Activated CD4-positive, alpha-beta T cell treated with anti-CD3 and anti-CD28 coated beads for 48 hours (primary cell): ENCODE measurements at regions not wholly inside any gene's neighbourhood (a gene's known extent, or its start where the extent isn't known, plus 50 kb on each side); places are given as distances from the start of the nearest gene placed in this dataset.

Experiments
- DNase-seq: peaks from one replicate; pipeline ENCODE4 v3.0.0-alpha.2; 2020

DNA sequence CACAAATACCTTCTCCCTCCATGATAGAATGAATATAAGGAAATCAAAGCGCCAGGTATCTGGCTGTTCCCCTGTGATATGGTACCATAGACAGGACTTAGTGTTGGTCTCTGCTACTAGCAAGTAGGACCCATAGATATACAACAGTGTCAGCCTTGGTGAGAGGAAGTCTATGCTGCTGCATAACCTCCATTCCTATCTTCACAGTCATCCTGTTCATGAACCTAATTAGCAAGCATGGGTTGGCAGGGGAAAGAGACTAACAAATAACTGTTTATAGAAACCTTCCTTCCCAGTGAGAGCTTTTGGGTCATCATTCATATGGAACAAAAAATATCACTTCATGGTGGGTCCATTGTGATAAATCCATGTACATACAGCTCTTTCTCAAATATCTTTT is 188.9 kb upstream of the FAM98A start:
- no peak for DNase-seq

GRCh38 chr2:33786881-33787280 is 187.8 kb upstream of the FAM98A start:
- no peak for DNase-seq

- no peak for DNase-seq
These were observed 186.4 kb upstream of the FAM98A start for GRCh38 chr2:33785201-33786106.

GRCh38 chr2:33784488-33784887 is 185.4 kb upstream of the FAM98A start:
- no peak for DNase-seq

DNA sequence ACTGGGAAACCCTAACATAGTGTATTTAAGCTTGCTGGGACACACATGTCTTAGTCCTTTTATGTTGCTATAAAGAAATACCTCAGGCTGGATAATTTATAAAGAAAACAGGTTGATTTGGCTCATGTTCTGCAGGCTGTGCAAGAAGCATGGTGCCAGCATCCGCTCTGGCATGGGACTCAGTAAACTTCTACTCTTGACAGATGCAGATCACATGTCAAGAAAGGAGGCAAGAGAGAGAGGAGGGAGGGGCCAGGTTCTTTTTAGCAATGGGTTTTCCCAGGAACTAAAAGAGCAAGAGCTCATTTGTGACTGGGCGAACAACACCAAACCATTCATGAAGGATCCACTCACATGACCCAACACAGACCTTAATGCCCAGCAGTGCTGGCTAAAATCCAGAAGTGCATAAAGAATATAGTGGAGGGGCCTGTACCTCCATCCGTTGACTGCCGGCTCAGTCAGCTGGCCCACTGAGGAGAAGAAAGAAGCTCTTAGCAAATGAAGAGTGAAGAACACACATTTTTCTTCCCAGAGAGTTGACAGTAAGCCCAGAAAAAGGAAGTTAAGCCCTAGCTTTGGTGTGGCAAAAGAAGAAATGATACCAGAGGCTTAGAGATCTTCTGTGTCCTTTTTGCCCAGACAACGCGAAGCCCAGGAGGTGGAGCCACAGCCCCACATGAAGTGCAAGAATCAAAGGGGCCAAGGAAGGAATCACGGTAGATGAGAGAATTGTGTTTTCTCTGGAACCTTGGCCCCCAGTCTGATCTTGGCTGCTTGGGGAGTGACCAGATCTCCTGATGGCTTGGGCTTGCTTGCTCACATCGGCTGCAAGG is 183.5 kb upstream of the FAM98A start:
- DNase-seq, result no peak

GRCh38 chr2:33777786-33778185 is 178.7 kb upstream of the FAM98A start:
- no peak for DNase-seq

GRCh38 chr2:33775306-33775705 is 176.2 kb upstream of the FAM98A start:
- no peak for DNase-seq

- DNase-seq, result no peak
These were observed 170.9 kb upstream of the FAM98A start for GRCh38 chr2:33770023-33770422.

DNA sequence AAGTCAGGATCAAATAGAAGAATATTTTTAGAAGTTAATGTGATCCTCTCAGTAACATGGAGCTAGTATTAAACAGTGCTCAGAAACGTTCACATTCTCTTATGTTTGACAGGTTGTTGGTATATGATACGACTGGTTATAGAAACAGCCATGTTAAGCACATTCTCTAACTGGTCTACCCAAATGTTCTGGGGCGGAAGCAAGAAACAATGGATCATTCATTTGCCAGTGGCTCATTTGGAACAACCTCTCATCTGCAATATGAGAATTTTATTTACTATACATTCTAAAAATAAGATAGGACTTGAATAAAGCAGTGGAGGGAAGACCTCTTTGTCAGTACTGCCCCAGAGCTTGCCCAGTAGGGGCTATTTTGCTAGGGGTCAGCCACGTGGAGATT is 167.1 kb upstream of the FAM98A start:
- no peak for DNase-seq

DNA sequence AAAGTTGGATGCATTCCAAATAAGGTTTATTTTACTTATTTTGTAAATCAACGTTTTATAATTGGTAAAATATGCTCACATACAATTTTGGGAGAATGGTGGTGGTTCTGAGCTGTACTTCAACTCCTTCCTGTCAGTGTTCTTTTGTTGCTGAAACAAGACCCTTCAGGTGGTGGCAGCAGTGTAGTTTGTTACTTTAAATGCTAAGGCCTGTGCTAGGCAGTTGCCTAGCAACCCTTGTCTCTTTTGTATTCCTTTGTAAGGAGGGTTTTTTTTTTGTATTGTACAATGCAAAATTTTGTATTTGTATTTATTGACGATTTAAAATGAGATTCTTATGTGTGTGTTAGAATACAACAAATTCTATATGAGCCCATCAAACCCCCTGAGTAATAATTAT is 166.0 kb upstream of the FAM98A start:
- DNase-seq, result no peak

DNA sequence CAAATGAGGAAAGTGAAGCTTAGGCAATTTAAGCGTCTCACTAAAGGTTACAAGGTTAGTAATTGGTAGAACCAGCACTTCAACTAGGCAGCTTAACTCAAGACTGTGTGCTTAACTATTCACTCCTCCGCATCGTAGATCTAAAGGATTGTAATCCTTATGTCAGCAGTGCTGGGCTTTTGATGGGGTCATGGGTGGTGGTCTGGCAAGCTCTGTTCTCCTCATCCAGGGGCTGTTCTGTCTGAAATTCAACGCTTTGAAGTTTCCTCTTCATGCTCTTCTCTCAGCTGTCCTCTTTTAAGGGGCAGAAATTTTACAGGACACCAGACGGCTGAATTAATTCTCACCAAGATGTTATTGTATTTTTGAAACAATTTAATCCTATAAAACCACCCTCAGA is 165.5 kb upstream of the FAM98A start:
- no peak for DNase-seq

DNA sequence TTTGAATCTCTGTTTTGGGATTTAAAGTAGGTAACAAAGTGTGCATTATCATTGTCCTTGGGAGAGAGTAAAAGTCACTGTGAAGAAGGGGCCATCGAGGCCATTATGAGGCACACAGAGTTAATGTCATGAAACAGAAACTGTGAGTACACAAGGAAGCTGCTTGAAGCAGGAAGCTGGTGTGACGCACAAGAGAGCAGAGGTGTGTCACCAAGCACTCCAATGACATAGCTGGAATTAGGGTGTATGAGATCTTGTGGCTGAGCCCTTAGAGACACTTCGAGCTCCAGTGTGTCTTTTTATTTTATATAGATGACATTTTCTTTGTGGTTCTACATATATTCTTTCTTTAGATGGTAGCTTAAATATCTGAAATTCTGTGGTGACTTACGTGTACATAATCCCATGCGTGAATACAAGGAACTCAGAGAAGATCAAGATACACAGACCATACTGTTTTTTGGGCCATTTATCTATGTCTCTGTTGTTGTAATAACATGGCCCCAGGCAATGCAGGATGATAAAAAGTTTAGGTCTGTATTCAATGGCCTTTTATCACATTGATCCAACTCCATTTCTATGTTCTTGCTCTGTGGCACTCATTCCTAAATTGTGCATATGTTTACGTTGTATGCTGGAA is 164.7 kb upstream of the FAM98A start:
- no peak for DNase-seq

DNA sequence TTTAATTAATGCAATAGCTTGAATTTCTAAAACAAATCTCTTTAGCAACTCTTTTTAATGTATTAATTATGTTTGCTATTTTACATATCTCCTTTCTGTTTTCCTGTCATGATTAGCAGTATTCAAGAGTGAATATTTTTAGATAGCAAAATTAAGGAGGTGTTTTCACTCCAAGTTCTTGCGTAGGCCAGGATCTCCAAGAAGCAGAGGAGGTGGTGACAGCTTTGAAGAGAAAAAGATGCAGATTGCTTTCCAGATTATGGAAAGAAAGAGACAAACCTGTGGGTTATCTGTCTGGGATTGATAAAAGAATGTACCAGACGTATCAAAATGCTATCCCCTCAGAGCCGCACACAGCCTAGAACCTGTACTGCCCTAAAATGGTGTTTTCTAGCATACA is 163.5 kb upstream of the FAM98A start:
- no peak for DNase-seq

GRCh38 chr2:33746208-33746800 is 147.2 kb upstream of the FAM98A start:
- DNase-seq, result no peak

- DNase-seq, result no peak
These were observed 136.0 kb upstream of the FAM98A start for GRCh38 chr2:33735096-33735495.

DNA sequence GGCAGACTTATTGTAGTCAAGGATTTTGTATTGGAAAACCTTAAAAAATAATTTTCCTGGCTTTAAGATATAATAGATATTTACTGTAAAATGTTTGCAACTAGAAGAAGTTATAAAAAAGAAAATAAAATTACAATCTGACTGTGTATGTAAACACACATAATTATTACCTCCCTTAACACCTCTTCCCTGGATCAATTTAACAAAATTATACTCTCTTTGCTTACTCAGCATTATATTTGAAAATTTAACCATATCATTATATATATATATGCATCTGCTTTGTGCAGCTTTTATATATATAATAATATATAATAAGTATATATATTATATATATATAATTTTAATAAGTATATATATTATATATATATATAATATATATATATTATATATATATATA is 131.7 kb upstream of the FAM98A start:
- no peak for DNase-seq

DNA sequence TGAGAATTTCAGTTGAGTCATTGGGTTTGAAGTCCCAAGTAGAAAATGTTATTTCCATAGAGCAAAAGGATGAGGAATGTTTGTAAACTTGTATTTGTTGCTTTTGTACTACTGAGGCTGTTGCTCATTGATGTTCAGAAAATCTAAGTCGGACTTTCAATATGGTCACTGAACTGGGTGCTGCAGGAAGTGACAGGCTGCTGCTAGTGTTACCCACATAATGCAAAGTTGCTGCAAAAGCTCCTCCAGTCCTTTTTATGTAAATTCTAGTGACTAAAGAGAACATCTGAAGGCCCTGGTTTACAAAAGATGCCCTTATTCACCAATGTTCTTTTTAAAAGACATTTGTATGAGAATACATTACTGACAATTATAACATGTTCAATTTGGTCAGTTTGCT is 131.1 kb upstream of the FAM98A start:
- no peak for DNase-seq

- no peak for DNase-seq
These were observed 130.3 kb upstream of the FAM98A start for GRCh38 chr2:33729353-33729752.

GRCh38 chr2:33728106-33728505 is 129.0 kb upstream of the FAM98A start:
- DNase-seq, result no peak

DNA sequence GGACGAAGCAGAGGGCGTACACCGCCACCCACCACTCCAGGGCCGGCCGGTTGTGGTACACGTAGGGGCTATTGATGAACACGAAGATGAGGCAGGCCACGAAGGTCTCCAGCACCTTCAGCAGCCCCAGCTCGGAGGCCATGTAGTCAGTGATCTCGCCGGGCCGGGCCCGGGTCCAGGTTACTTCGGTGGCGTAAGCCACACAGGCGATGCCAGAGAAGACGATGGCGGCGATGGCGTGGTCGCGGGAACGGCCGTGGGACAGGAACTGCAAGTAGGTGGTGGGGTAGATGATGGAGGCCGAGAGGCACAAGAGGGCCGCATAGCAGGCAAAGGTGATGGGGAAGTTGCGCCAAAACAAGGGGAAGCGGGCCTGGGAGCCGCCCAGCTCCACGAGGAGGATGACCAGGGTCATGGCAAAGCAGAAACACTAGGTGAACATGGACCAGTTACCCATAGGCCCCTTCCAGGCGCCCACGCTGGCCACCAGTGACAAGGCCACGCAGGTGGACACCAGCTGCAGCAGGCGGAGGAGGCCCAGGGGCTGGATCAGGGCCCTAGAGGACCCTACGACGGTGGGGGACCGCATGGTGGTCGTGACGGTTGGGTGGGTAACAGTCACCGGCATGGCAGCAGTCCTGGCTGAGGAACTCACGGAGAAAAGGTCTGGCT is 128.4 kb upstream of the FAM98A start:
- no peak for DNase-seq

- DNase-seq, result no peak
These were observed 127.3 kb upstream of the FAM98A start for GRCh38 chr2:33726415-33726814.

DNA sequence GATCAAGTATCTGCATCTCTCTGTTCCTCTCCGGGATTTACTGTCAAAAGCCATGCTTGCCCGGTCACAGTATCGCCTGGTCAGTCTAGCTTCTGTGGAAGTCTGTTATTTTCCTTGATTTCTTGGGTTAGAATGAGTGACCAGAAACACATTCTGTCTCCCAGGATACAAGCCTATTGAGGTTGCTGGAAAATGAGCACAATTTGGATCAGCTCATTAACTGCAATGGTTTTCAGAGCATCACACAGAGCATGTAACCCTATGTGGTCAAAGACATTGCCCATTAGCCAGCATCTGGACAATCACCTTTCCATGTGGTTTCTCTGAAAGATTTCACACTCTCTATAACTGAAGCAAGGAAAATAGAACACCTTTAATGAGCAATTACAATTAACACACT is 124.2 kb upstream of the FAM98A start:
- DNase-seq, result no peak

DNA sequence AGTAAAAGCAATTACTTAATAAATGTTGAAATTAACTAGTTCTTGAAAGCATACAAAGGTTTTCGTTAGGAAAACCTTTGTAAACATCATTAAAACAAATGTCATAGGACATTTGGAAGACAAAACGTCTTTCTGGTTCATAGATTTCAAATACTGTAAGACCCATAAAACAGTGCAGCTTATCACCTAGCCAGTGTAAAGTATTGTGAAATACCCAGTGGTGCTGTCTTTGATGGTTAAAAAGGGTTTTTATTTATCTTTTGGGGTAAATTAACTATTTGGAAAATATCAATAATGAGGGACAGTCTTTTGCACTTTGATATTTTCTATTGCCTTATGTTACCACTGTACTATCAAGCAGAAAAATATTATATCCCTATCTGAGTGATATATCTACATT is 120.0 kb upstream of the FAM98A start:
- no peak for DNase-seq
